Eye (tissue), 1 donor: ENCODE measurements at regions not wholly inside any gene's neighbourhood (a gene's known extent, or its start where the extent isn't known, plus 50 kb on each side); places are given as distances from the start of the nearest gene placed in this dataset.

Source experiments
- DNase-seq: peaks from one replicate; pipeline ENCODE4 v3.0.0-alpha.2; 2015

GRCh38 chr20:57908704-57909630 lies 199.2 kb upstream of the PMEPA1 start:
- DNase-seq = no peak

- DNase-seq = no peak
These were observed 198.4 kb upstream of the PMEPA1 start for GRCh38 chr20:57908226-57908625.

- peak; percentile 63 for DNase-seq
These were observed 197.6 kb upstream of the PMEPA1 start for GRCh38 chr20:57907131-57908000.

DNA sequence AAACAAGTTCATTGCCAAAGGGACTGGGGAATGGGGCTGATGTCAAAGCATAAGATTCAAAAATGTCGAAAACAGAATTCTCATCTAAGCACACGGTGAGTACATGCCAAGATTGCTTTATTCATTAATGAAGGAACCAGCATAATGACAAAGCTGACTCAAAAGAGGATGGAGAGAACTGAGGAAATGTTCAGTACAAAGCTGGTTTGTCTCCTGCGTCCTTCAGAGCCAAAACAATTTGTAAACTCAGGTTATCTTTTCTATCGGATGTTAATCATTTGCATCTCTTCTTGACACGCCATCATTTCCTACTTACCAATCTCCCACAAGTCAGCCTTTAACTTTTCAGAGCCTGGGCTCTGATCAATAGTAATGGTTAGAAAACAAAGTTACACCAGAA lies 195.6 kb upstream of the PMEPA1 start:
- DNase-seq = no peak

- no peak for DNase-seq
These were observed 194.7 kb upstream of the PMEPA1 start for GRCh38 chr20:57904314-57905105.

DNA sequence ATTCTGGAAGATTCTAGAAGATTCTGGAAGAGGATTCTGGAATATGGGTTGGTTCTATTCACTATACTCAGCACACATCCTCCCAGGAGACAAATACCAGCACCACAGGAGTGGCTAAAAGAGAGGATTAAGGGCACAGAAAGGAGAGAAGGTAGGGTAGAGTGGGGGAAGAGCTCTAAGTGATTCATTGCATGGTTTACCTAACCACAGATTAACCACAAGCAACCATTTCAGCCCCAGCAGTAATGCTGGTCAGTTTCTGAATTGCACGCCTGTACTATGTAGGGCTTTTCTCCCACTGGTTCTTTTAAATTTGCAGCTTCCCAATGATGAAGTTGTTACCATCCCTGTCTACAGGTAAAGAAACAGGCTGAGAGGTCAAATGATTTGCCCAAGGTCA lies 192.7 kb upstream of the PMEPA1 start:
- no peak for DNase-seq

- DNase-seq = no peak
These were observed 191.7 kb upstream of the PMEPA1 start for GRCh38 chr20:57901526-57901925.

DNA sequence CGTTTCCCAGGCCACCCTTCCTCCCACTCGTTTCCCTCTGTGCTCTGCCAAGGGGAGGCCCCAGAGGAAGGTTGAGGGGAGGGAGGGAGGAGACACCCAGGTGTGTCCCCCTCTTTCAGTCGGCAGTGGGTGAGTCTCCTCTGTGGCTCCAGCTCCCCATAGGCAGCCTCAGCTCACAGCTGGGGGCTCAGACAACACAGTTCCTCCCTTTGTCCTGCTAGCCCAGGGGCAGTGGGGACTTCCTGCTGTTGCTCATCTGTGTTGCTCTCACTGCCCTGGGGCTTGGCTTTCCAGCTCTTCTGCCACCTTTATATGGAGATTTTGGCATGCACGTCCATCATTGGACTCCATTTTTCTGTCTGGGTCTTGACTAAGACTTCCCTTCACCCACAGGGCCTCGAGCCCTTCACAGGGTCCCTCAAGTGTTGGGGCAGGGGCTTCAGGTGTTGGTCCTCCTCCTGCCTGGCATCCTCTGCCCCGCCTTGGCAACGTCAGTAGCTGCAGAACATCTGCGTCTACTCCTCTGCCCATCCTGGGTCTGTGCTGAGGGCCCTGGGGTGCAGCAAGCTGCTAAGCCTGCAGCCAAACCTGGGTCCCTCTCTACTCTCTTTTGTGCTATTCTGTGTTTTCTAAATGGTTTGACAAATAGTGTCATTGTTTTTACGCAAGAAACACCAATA lies 190.6 kb upstream of the PMEPA1 start:
- DNase-seq = no peak

DNA sequence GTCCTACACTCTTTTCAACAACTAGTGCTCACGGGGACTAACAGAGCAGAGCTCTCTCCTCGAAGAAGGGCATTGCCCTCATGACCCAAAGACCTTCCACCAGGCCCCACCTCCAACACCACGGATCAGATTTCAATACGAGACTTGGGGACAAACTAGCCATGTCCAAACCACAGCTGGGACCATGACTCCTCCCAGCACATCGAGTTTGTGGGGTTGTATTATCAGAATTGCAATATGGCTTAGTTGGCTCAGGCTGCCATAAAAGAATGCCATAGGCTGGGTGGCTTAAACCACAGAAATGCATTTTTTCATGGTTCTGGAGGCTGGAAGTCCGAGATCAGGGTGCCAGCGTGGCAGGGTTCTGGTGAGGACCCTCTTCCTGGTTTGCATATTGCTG lies 189.7 kb upstream of the PMEPA1 start:
- no peak for DNase-seq

DNA sequence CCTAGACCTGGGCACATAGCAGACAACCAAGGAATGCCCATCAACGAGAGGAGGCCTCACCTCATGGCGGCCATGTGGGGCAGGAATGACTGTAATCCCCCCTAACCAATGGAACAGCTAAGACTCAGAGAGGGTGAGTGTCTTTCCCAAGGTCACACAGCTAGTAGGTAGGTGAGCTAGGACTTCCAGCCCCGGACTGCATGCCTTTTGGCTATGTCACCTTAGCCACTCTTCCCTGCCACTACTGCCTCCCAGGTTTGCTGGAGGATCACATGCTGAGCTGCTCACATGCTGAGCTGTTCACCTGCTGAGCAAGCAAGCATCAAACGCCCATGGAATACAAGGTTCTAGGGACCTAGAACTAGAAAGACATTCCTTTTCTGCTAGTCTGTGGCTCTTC lies 188.5 kb upstream of the PMEPA1 start:
- no peak for DNase-seq

DNA sequence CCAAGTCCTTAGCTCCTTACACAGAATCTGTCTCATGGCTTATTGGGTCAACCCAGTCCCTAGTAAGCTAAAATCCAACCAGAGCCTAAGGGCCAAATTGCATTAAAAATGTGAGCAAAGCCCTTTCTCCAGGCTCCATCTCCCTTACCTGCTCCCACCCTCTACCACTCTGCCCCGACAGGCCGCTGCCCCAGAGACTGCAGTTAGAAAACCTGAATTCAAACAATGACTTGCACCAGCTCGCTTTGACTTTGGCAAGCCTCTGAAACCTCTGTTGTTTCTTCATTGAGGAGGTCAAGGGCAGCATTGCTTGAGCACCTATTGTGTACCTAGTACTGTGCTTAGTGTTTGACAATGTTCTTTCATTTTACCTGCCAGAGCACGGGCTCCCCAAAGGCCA lies 188.1 kb upstream of the PMEPA1 start:
- no peak for DNase-seq

DNA sequence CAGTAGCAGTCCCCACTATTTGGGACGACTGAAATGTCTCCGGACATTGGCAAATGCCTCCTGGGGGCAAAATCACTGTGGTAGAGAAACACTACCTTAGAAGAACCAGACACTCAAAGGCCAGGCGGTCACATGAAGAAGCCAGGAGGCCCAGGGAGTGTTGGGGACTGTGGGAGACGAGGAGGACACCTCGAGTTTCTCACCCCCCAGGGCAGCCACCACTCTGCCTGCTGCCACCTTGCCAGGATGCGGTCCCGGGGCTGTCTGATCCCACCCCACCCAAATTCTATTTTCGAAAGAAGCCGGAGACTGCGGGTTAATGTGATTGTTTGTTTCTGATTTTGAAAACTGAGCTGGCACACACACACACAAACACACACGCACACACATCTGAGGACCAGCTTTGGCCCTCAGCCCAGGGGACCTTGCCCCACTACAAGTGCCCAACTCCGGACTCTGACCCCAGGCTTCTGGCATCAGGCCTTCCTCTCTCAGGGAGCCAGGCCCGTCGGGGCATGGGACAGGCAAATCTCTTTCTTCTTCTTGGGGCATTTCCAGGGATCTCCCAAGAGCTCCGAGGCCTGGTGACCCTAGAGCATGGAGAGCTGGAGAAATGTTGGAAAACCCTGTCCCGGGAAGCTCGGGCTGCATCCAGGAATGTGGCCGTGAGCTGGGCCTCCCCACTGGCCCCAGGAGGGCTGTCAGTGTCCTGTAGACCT lies 187.5 kb upstream of the PMEPA1 start:
- DNase-seq = no peak

- DNase-seq = no peak
These were observed 186.7 kb upstream of the PMEPA1 start for GRCh38 chr20:57896563-57896962.

DNA sequence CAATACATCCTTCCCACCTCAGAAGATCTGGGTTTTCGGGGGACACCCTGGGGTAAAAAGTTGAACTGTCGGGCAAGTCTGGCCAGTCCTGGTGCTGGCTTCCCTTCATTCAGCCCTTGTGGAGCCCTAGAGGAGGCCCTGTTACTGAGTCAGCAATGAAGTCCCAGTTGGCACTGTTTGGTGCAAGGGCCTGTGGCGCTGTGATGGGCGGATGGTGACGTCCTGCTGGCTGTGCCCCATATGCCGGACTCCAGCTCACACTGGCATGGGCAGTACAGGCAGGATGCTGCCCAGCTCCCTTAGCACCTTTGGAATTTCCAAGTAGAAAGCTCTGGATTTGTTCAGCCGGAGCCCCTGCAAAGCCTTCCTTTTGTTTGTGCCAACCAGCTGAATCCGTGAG lies 186.2 kb upstream of the PMEPA1 start:
- DNase-seq = no peak

DNA sequence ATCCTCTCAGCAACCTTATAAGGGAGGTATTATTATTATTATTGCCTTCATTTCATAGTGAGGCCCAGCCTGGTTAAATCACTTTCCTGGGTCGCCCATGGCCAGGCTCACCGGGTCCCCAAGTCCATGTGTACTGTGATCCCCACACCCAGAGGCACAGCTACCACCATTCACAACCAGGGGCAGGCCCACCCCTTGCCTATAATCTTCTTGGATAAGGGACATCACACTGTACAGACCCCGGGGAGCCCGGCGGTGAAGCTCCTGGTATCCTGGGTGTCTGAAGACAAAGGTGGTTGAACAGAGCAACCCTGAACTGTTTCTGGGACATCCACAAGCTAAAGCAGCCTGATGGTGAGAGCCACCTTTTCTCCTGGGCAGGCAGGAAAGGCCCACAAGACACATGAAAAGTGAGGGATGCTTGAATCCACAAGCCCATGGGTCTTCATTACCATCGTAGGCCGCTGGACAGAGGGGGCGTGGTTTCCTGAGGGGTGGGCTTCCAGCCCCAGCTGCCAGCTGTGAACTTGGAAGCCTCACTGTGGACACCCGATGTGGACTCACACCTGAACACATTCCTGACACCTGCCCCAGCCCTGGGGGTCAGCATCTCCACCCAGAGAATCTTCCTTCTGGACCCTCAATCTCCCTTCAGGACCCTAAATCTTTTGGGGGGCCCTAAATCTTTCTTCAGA lies 185.5 kb upstream of the PMEPA1 start:
- DNase-seq = no peak

DNA sequence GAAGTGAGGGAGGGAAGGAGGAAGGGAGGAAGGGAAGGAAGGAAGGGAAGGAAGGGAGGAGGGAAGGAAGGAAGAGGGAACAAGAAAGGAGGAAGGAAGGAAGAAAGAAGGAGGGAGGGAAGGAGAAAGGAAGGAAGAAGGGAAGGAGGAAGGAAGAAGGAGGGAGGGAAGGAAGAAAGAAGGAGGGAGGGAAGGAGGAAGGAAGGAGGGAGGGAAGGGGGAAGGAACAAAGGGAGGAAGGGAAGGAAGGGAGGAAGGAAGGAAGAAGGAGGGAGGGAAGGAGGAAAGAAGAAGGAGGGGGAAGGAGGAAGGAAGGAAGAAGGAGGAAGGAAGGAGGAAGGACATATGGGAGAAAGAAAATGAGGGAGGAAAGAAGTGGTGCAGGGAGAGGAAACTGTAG lies 184.7 kb upstream of the PMEPA1 start:
- no peak for DNase-seq

- DNase-seq = no peak
These were observed 184.3 kb upstream of the PMEPA1 start for GRCh38 chr20:57894096-57894495.

DNA sequence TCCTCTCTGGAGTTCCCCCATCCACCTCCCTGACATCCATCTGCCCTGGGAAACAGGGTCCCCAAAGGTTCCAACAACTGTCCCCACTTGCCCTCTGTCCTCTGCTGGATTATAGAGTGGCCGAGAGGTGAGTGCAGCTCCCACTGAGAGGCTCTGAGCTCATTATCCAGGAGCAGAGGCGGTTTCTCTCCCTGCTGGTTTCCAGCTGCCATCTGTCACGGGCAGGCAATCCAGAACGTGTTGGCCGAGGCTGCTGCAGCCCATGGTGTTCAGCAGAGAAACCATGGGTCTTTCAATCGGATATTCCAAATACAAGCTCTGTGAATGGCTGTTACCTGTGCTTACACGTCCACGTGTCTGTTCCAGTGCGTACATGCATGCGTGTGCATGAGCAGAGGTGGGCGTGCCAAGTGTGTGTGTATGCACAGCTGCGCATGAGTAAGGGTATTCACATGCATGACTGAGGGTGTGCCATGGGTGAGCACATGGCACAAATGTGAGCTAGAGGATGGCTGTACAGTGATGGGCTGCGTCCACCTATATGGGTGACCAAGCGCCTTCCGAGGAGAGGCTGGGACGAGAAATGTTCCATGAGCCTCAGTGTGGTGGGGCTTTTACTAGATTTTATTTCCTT lies 183.7 kb upstream of the PMEPA1 start:
- peak; percentile 78 for DNase-seq

DNA sequence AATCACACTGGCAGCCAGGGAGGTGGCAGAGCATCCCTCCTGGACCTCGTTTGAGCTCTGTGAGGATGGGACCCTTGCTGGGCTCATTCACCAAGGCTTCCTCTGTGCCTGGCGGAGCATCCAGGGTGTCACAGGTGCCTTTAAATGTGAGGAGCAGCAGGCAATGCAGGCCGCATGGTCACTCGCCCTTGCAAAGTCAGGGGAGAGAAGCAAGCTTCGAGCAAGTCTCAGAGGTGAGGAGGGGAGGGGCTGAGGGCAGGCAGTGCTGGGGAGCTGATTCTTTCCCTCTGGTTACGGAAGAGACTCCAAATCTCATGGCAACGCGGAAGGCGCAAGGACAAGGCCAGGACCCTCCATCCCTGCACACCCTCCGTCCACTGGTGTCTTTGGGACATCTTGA lies 182.7 kb upstream of the PMEPA1 start:
- DNase-seq = no peak

DNA sequence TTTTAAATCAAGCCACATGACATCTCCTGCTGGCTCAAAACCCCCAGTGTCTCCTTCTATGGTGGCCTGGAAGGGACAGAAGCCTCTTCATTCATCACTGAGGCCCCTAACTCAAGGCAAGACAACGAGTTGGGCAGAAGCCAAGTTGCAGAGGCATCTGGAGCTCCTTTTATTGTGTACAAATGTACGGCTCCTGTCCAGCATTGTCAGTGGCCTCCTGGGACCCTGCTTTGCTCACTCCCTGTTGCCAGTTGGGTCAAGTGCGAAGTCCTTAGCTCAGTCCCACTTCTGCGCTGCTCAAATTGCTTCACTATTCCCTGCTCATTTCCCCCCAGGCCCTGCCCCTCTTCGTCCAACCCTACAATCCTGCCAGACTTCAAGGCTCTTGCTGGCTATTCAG lies 181.2 kb upstream of the PMEPA1 start:
- no peak for DNase-seq
